OCI-LY1 (cell line): ENCODE measurements at regions not wholly inside any gene's neighbourhood (a gene's known extent, or its start where the extent isn't known, plus 50 kb on each side); places are given as distances from the start of the nearest gene placed in this dataset.

Source experiments
- CTCF ChIP-seq: fragments of 200-600 bp; sonication (generic), shearing (Covaris generic); IDR thresholded peaks from 2 replicates; pipeline ENCODE4 v1.5.1; 2017; ENCODE audit warnings: mild to moderate bottlenecking, antibody characterized with exemption, low read length, moderate library complexity, mixed read lengths
- EZH2 ChIP-seq: fragments of 200-600 bp; sonication (generic), shearing (Covaris generic); IDR thresholded peaks from 2 replicates; pipeline ENCODE4 v1.8.0; 2017; ENCODE audit warnings: borderline replicate concordance, mixed run types, mild to moderate bottlenecking, antibody characterized with exemption, low read length, moderate library complexity, mixed read lengths

GRCh38 chr11:92759571-92760214, 209.8 kb upstream of the MTNR1B start:
- TF ChIP-seq CTCF (no peak), EZH2 (no peak)
